NB4 (cell line): ENCODE measurements at regions not wholly inside any gene's neighbourhood (a gene's known extent, or its start where the extent isn't known, plus 50 kb on each side); places are given as distances from the start of the nearest gene placed in this dataset.

Source experiments
- MYC ChIP-seq: IDR thresholded peaks from 2 replicates; pipeline ENCODE4 v1.6.1; 2011; ENCODE audit warnings: low read depth, low read length
- POLR2A ChIP-seq: IDR thresholded peaks from 2 replicates; pipeline ENCODE4 v1.6.1; 2011; ENCODE audit warnings: mild to moderate bottlenecking; ENCODE audit not compliant: insufficient read length; ENCODE audit errors: extremely low read depth
- TF ChIP-seq, protein P1 (sequence below): IDR thresholded peaks from one replicate; pipeline ENCODE4 v1.5.1; 2012; ENCODE audit warnings: low read depth, low read length

DNA sequence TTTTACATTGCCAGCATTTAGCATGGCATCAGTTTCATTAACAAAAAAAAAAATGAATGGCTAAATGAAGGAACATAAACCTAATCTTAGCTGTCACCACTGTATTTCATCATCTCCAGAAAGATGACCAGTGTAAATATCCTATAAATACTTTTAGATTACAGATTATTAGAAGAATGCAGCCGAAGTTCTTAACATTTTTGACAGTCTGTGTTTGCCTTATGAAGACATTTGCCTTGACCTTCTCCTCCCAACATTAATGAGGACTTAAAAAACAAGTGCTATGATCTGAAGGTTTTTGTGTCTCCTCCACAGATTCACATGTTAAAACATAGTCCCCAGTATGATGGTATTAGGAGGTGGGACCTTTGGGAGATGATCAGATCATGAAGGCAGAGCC lies 253.0 kb downstream of the SNAPC1 start:
- TF ChIP-seq POLR2A (no peak), MYC (no peak)
- TF ChIP-seq, protein P1, sequence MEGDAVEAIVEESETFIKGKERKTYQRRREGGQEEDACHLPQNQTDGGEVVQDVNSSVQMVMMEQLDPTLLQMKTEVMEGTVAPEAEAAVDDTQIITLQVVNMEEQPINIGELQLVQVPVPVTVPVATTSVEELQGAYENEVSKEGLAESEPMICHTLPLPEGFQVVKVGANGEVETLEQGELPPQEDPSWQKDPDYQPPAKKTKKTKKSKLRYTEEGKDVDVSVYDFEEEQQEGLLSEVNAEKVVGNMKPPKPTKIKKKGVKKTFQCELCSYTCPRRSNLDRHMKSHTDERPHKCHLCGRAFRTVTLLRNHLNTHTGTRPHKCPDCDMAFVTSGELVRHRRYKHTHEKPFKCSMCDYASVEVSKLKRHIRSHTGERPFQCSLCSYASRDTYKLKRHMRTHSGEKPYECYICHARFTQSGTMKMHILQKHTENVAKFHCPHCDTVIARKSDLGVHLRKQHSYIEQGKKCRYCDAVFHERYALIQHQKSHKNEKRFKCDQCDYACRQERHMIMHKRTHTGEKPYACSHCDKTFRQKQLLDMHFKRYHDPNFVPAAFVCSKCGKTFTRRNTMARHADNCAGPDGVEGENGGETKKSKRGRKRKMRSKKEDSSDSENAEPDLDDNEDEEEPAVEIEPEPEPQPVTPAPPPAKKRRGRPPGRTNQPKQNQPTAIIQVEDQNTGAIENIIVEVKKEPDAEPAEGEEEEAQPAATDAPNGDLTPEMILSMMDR, result no peak
